ENCODE measurements at regions not wholly inside any gene's neighbourhood (a gene's known extent, or its start where the extent isn't known, plus 50 kb on each side); places are given as distances from the start of the nearest gene placed in this dataset.

DNA sequence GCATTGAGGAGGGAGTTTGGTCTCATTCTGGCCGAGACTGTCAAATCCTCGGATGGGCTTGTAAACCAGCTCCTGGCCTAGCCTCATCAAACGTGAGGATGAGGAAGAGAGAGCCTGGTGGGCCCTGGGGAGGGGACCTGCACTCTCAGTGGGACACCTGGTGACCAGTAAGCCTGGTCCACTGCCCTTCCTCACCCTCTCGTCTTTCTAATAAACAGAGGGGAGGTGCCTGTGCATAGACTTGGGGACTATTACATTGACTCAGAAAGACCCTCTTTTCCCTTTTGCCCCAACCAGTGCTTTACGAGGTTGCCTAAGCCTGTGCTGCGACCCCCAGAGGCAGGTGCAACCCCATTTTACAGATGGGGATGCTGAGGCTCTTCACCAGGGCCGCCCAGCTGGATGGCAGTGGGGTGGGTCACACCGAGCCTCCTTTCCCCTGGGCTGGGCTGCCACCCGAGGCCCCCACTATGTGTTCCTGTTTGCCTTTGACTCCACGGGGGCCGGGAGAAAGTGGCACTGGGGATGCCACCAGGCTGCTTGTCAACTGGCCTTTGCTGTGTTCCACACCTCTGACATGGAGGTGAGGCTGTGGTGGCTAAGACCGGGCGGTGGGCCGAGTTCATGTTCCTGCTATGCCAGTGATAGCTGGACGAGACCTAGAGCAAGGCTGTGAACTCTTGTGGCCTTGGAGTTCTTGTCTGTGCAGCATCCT is 85.9 kb downstream of the GLI2 start:
- Histone ChIP-seq H3K27ac (ENCODE audit: insufficient read depth, low read depth, low read length) (no peak overlapping the region), H3K36me3 (ENCODE audit: control insufficient read depth in 2 of 2, extremely low read depth in 1 of 2, insufficient read depth in 2 of 2, low read length in 2 of 2) (no peaks in the 10 kb centered on the region), H3K9me3 (replicated peaks; ENCODE audit: control insufficient read depth, insufficient read depth, low read length) (no peaks in the 10 kb centered on the region), H3K9me1 (replicated peaks; ENCODE audit: control insufficient read depth, extremely low read depth, insufficient read depth, low read length) (no peaks in the 10 kb centered on the region), H3K79me2 (ENCODE audit: control insufficient read depth, insufficient read depth, low read length) (no peaks in the 10 kb centered on the region), H3K4me3 (replicated peaks in 1 of 3; ENCODE audit: insufficient read depth in 1 of 3, low read depth in 1 of 3, low read length in 3 of 3) (no peak overlapping the region), H3K27me3 (ENCODE audit: control insufficient read depth in 2 of 2, insufficient read depth in 2 of 2, low read length in 2 of 2) (peaks cover 1 to 6% of the 10 kb centered on the region in 2 experiments), H3K4me2 (ENCODE audit: insufficient read depth, low read length) (no peak overlapping the region), H2AFZ (ENCODE audit: low read depth, low read length) (no peak overlapping the region), H3K4me1 (ENCODE audit: control insufficient read depth, extremely low read depth, insufficient read depth, low read length) (no peaks in the 10 kb centered on the region), H4K20me1 (replicated peaks; ENCODE audit: control insufficient read depth, extremely low read depth, insufficient read depth, low read length) (no peaks in the 10 kb centered on the region), H3K9ac (replicated peaks; ENCODE audit: extremely low read depth, insufficient read depth, low read length) (no peak overlapping the region)
- TF ChIP-seq EZH2 (IDR thresholded peaks at IDR 0.05; ENCODE audit: borderline replicate concordance, low read depth, low read length, severe bottlenecking): no peak
- TF ChIP-seq POLR2A (IDR thresholded peaks at IDR 0.05; ENCODE audit: low read depth, low read length): no peak
- no peak for TF ChIP-seq FOS (IDR thresholded peaks at IDR 0.05; ENCODE audit: borderline replicate concordance, insufficient read depth, low read length)
- TF ChIP-seq, protein P1, sequence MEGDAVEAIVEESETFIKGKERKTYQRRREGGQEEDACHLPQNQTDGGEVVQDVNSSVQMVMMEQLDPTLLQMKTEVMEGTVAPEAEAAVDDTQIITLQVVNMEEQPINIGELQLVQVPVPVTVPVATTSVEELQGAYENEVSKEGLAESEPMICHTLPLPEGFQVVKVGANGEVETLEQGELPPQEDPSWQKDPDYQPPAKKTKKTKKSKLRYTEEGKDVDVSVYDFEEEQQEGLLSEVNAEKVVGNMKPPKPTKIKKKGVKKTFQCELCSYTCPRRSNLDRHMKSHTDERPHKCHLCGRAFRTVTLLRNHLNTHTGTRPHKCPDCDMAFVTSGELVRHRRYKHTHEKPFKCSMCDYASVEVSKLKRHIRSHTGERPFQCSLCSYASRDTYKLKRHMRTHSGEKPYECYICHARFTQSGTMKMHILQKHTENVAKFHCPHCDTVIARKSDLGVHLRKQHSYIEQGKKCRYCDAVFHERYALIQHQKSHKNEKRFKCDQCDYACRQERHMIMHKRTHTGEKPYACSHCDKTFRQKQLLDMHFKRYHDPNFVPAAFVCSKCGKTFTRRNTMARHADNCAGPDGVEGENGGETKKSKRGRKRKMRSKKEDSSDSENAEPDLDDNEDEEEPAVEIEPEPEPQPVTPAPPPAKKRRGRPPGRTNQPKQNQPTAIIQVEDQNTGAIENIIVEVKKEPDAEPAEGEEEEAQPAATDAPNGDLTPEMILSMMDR (IDR thresholded peaks at IDR 0.05; ENCODE audit: extremely low read depth in 1 of 2, insufficient read depth in 1 of 2, low read depth in 1 of 2, low read length in 2 of 2): no peak
- TF ChIP-seq MYC (IDR thresholded peaks at IDR 0.05; ENCODE audit: low read depth, low read length): no peak
- TF ChIP-seq JUN (IDR thresholded peaks at IDR 0.05; ENCODE audit: borderline replicate concordance, insufficient read depth, insufficient read length, low read depth): no peak
- no peak for TF ChIP-seq MAX (IDR thresholded peaks at IDR 0.05; ENCODE audit: insufficient read depth, insufficient read length)
- no peak for TF ChIP-seq GATA2 (IDR thresholded peaks at IDR 0.05; ENCODE audit: insufficient read depth, insufficient read length, low read depth, low read length)
- no peak for TF ChIP-seq POLR2AphosphoS5 (IDR thresholded peaks at IDR 0.05; ENCODE audit: insufficient read depth, low read depth, low read length)
- FAIRE-seq (no peak), DNase-seq (ENCODE audit: low read depth, low spot score) (no peak)
- CTCF ChIA-PET: interaction anchor here (1.4 kb wide), 1 partner anchor 141 kb away, joined by 4 read pairs; no protein-coding TSS in a partner anchor
- POLR2A ChIA-PET: no interaction called here
- no TSS peak for BruUV-seq (replicated peaks)
- intact Hi-C loops (cut with micrococcal nuclease) (loop anchor here (1.0 kb wide), 1 partner anchor 14 kb away; no protein-coding TSS in a partner anchor), dilution Hi-C loops (cut with MboI; ENCODE audit: extremely low pct_ligation_motif_present, low sequenced_read_pairs) (no loop called here)
